ENCODE measurements at regions not wholly inside any gene's neighbourhood (a gene's known extent, or its start where the extent isn't known, plus 50 kb on each side); places are given as distances from the start of the nearest gene placed in this dataset.

GRCh38 chr15:31858026-31858425 is 172.3 kb upstream of the CHRNA7 start:
- intact Hi-C loops (cut with micrococcal nuclease): no loop called here

GRCh38 chr15:31866248-31866647 is 164.1 kb upstream of the CHRNA7 start:
- intact Hi-C loops (cut with micrococcal nuclease): no loop called here

GRCh38 chr15:31867536-31868442 is 162.5 kb upstream of the CHRNA7 start:
- intact Hi-C loops (cut with micrococcal nuclease): no loop called here

- intact Hi-C loops (cut with micrococcal nuclease): loop anchor here (10.0 kb wide), 1 partner anchor 875 kb away; the partner anchor contains the start of gene MTMR10
Observed at GRCh38 chr15:31869686-31870307, 160.5 kb upstream of the CHRNA7 start.

DNA sequence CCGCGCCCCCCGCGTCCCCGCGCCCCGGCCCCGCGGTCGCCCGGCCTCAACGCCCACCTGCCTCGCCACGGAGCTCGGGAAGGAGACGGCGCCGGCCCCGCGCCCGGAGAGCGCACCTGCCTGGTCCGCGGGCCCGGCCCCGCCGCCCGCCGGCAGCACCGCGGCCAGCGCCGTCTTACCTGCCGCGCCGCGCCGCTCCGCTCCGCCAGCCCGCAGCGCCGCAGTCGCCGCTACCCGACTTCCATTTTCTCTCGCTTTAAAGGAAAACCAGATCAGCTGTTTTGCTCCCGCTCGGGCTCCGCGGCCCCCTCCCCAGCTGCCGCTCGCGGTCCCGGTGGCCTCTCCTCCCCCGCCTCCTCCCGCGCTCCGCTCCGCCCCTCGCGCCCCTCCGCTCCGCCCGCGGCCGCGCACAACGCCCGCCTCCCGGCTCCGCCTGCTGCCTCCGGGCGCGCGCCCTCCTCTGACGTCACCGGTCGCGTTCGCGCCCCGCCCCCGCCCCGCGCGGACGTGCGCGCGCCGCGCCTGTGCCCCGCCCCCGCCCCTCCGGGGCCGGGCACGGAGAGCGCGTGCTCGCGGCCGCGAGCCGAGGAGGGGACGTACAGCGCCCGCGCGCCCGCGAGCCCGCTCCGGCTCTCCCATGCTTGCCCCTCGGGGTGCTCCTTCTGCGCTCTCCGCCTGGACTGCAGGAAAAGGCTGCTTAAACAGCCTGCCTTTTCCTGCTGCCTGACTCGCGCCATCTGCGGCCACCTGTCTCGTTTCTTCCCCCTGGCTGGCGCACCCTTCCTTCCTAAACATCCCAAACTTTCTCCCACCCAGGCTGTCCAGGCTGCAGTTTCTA is 159.8 kb upstream of the CHRNA7 start, which contains the start of gene OTUD7A:
TSS of gene OTUD7A (minus strand) at position 346 of the 838 bp plus-strand sequence.
- intact Hi-C loops (cut with micrococcal nuclease): loop anchor here (10.0 kb wide), 1 partner anchor 876 kb away; the partner anchor contains the start of gene MTMR10

GRCh38 chr15:31871166-31871886 is 159.0 kb upstream of the CHRNA7 start:
- intact Hi-C loops (cut with micrococcal nuclease): loop anchor here (10.0 kb wide), 1 partner anchor 877 kb away; the partner anchor contains the start of gene MTMR10

DNA sequence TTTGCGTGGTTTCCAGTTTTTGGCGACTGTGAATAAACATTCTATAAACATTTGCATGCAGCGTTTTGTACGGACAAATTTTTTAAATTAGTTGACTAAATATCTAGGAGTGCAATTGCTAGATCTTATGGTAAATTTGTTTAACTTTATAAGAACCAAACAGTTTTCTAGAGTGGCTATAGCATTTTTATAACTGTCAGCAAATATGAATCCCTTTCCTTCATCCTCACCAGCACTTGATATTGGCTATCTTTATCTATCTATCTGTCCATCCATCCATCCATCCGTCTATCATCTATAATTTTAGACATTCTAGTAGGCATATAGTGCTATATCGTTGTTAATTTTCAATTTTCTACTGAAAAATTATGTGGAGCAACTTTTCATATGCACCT is 158.4 kb upstream of the CHRNA7 start:
- intact Hi-C loops (cut with micrococcal nuclease): loop anchor here (10.0 kb wide), 1 partner anchor 877 kb away; the partner anchor contains the start of gene MTMR10

DNA sequence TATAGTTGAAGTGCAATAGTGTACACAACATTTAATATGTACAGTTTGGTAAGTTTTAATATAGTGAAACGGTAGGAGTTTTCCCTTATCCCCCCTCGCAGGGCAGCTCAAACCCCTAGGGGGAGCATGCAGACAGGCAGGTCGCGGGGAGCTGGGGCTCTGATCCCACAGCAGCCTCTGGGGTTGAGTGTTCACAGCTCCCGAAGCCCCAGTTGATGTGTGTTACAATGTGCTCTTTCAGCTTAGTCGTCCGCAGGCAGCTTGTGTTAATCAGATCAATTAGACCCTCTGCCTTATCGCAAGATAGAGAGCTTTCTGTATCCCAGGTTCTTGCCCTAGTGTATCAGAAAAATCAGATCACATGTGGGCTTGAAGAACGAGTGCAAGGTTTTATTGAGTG is 143.1 kb upstream of the CHRNA7 start:
- intact Hi-C loops (cut with micrococcal nuclease): no loop called here

DNA sequence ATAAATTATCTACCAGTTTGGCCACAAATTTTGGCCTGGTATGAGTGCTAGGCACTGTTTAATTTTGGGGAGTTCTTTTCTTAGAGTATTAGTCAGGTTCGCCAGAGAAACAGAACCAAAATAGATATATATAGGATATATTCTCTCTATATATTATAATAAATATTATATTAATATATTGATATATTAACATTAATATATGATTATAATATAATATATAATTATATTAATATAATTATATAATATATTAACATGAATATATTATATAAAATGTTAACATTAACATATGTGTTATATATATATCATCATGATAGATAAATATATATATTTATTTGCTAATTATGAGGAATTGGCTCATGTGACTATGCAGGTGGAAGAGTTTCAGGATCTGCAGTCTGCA is 137.8 kb upstream of the CHRNA7 start:
- intact Hi-C loops (cut with micrococcal nuclease): no loop called here

- intact Hi-C loops (cut with micrococcal nuclease): no loop called here
Observed at GRCh38 chr15:31893780-31894179, 136.5 kb upstream of the CHRNA7 start.

- intact Hi-C loops (cut with micrococcal nuclease): no loop called here
Observed at GRCh38 chr15:31897746-31898145, 132.6 kb upstream of the CHRNA7 start.

DNA sequence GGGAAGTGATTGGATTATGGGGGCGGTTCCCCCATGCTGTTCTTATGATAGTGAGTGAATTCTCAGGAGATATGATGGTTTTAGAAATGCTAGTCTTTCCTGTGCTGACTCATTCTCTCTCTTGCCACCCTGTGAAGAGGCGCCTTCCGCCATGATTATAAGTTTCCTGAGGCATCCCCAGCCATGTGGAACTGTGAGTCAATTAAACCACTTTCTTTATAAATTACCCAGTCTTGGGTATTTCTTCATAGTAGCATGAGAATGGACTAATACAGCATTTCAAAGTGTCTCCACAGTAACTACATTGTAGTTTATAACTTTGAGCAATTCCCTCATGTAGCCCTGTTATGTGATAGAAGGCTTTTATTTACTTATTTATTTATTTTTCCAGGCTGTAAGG is 128.8 kb upstream of the CHRNA7 start:
- intact Hi-C loops (cut with micrococcal nuclease): no loop called here

DNA sequence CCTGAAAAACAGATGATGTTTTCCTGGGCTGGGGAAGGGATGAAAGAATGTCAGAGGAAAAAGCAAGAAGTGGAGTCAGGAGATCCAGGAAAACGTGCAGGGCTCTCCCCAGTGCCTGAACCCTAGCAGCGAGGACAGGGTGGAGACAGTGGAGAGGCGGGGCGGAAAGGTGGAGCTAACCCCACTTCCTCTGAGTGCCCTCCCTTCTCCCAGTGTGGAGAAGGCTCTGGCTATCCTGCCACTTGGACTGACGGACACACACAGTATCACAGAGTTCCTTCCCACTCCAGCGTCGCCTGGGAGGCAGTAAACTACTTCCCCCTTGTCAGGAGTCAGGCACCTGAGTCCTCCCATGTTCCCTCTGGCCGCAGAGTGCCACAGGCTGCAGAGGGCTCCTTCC is 125.3 kb upstream of the CHRNA7 start:
- intact Hi-C loops (cut with micrococcal nuclease): no loop called here

DNA sequence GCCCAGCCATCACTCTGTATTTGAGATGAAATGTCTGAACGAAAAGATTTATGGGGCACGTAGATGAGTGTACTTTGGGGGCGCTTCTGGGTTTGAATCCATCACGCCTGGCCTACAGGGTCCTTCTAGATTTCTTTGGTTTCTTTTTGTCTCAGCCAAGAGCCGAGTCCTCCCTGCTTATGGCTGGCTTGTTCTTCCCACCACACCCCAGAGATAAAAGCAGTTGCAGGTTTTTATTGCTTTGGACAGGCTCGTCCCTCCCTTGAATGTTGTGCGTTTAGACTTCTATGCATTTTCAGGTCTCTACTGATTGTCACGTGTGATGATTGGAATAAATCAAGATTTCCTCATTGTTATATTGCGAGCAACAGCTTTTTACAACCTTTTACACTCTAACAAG is 104.8 kb upstream of the CHRNA7 start:
- intact Hi-C loops (cut with micrococcal nuclease): no loop called here

DNA sequence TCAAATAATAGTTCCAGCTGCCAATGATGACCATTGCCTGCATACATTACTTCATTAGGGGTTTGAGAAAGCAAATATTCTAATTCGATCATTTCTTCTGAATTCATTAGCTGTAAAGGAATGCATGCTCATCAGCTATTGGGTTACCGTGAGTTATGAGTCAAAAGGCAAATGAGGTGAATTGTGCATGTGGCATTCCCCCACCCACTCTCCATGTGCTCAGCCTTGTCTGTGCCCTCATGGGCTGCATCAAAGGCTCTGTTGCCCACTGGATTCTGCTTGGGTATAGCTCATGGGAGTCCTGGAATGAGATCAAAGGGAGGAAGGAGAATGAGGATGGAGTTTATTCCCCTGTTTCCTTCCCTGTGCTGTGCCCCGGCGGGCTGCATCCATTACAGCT is 99.3 kb upstream of the CHRNA7 start:
- intact Hi-C loops (cut with micrococcal nuclease): no loop called here

- intact Hi-C loops (cut with micrococcal nuclease): no loop called here
Observed at GRCh38 chr15:31932576-31932975, 97.7 kb upstream of the CHRNA7 start.

DNA sequence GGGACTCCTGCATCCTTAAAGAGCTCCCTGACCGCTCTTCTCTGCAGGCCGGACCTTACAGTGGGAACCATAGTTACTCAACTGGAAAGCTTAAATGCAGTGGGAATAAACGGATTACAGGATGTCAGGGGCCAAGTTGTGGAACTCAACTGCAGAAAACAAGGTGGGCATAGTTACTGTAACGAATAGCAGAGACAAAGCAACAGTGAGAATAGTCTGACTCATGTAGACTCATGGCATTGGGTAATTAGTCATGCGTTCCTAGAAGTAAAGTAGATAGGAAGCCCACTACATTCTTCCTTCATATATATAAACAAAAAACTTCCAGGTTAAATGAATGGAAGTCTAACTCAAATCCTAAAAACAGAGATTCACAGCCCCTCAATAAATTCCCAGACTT is 95.5 kb upstream of the CHRNA7 start:
- intact Hi-C loops (cut with micrococcal nuclease): no loop called here

DNA sequence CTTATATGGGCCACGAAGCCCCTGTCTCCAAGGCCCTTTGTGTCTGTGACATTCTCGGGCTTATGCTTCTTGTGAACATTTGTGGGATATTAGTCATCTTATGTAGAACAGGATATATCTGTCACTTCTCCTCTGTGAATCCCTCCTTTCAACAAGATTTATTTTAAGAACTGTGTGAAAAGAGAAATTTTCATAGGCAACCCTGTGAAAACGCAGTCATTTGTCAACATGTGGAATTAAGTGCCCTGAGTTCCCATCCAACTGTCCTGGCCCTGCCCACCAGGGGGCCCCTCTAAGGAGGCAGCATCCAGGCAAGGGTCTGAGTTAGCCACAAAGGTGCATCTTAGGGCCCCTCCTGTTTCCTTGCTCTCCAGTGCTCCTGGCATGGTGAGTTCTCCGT is 76.8 kb upstream of the CHRNA7 start:
- intact Hi-C loops (cut with micrococcal nuclease): no loop called here

GRCh38 chr15:31954374-31955172 is 75.7 kb upstream of the CHRNA7 start:
- intact Hi-C loops (cut with micrococcal nuclease): no loop called here

GRCh38 chr15:31955734-31956133 is 74.6 kb upstream of the CHRNA7 start:
- intact Hi-C loops (cut with micrococcal nuclease): no loop called here

Measured in T-helper 2 cell treated with Interferon-gamma antibody and Interleukin-4, amounts not matched to agents 100 ng/mL and 5 ng/mL, for 36 hours (primary cell).